SK-N-SH (cell line): ENCODE measurements at regions not wholly inside any gene's neighbourhood (a gene's known extent, or its start where the extent isn't known, plus 50 kb on each side); places are given as distances from the start of the nearest gene placed in this dataset.
"Not testable (repeated sequence)": the region's sequence is repeated elsewhere in the genome, so short reads cannot be mapped to it uniquely, and the experiment has no call there.

Experiments
- CTCF ChIA-PET: fragments of 300-600, 350-600 bp; formaldehyde crosslinking; extraction: SDS; loops from one replicate; lab custom pipeline; 2021; lab: Yijun Ruan, JAX
- POLR2A ChIA-PET: fragments of 350-600 bp; sonication (Branson Sonifier 250); formaldehyde crosslinking; extraction: SDS; loops from one replicate; lab custom pipeline; 2020; ENCODE audit warnings: antibody characterized with exemption, inconsistent platforms; lab: Yijun Ruan, JAX
- DNase-seq: peaks from one replicate; pipeline ENCODE4 v3.0.0; 2012
- H2AFZ ChIP-seq: fragments of 200-600 bp; sonication (generic); 2 replicates; pipeline ENCODE4 v1.8.1; 2016; ENCODE audit warnings: antibody characterized with exemption, mild to moderate bottlenecking, low read depth
- H3F3A ChIP-seq: fragments of 200-600 bp; sonication (generic); replicated peaks from 2 replicates; pipeline ENCODE3; 2016; ENCODE audit warnings: antibody characterized with exemption, mild to moderate bottlenecking; ENCODE audit not compliant: insufficient read depth
- H3K27ac ChIP-seq, 2 experiments: fragments of 200-500 bp in 1 of 2; fragments of 200-600 bp in 1 of 2; sonication (Bioruptor generic) in 1 of 2; sonication (generic), shearing (Covaris generic) in 1 of 2; 2 replicates each; pipeline versions ENCODE4 v1.5.1 to v1.6.1; 2014 to 2016; ENCODE audit warnings: low read depth in 2 of 2, inconsistent platforms in 1 of 2, low read length in 1 of 2, mild to moderate bottlenecking in 1 of 2, mixed read lengths in 1 of 2
- H3K27me3 ChIP-seq: fragments of 200-600 bp; sonication (generic), shearing (Covaris generic); 2 replicates; pipeline ENCODE4 v1.6.1; 2016; ENCODE audit warnings: mixed run types; ENCODE audit not compliant: insufficient read depth
- H3K36me3 ChIP-seq, 2 experiments: fragments of 200-500 bp in 1 of 2; fragments of 200-600 bp in 1 of 2; sonication (Bioruptor generic) in 1 of 2; sonication (generic) in 1 of 2; replicated peaks in 1 of 2; 2 replicates each; pipeline versions ENCODE3 to v1.5.1; 2014 to 2016; ENCODE audit warnings: low read length in 1 of 2, mild to moderate bottlenecking in 1 of 2; ENCODE audit not compliant: insufficient read depth in 2 of 2, control insufficient read depth in 1 of 2
- H3K4me1 ChIP-seq, 2 experiments: fragments of 200-500 bp in 1 of 2; fragments of 200-600 bp in 1 of 2; sonication (Bioruptor generic) in 1 of 2; sonication (generic), shearing (Covaris generic) in 1 of 2; 2 replicates each; pipeline versions ENCODE4 v1.5.1 to v1.6.1; 2014 to 2016; ENCODE audit warnings: low read depth in 1 of 2, low read length in 1 of 2, mixed run types in 1 of 2; ENCODE audit not compliant: insufficient read depth in 2 of 2, control insufficient read depth in 1 of 2
- H3K4me2 ChIP-seq: fragments of 200-600 bp; sonication (generic), shearing (Covaris generic); 2 replicates; pipeline ENCODE4 v1.6.1; 2017; ENCODE audit warnings: mixed run types
- H3K4me3 ChIP-seq, 2 experiments: fragments of 200-500 bp in 1 of 2; fragments of 200-600 bp in 1 of 2; sonication (Bioruptor generic) in 1 of 2; sonication (generic), shearing (Covaris generic) in 1 of 2; 2 replicates each; pipeline versions ENCODE4 v1.5.1 to v1.8.1; 2014 to 2016; ENCODE audit warnings: low read depth in 2 of 2, inconsistent platforms in 1 of 2, low read length in 1 of 2, mild to moderate bottlenecking in 1 of 2, mixed read lengths in 1 of 2, moderate library complexity in 1 of 2
- H3K79me2 ChIP-seq: fragments of 200-600 bp; sonication (generic); 2 replicates; pipeline ENCODE4 v1.8.1; 2017; ENCODE audit warnings: mild to moderate bottlenecking; ENCODE audit not compliant: insufficient read depth
- H3K9ac ChIP-seq: fragments of 200-600 bp; sonication (generic); 2 replicates; pipeline ENCODE4 v1.6.1; 2017; ENCODE audit warnings: mixed run types
- H3K9me2 ChIP-seq: fragments of 200-600 bp; sonication (generic); 2 replicates; pipeline ENCODE4 v1.6.1; 2017; ENCODE audit warnings: mixed run types
- H3K9me3 ChIP-seq: fragments of 200-600 bp; sonication (generic); 2 replicates; pipeline ENCODE4 v1.6.1; 2017; ENCODE audit warnings: mixed run types, mild to moderate bottlenecking, moderate library complexity
- H4K20me1 ChIP-seq: fragments of 200-600 bp; sonication (generic); 2 replicates; pipeline ENCODE4 v1.6.1; 2017; ENCODE audit warnings: mild to moderate bottlenecking, mixed run types; ENCODE audit not compliant: insufficient read depth
- CHD2 ChIP-seq: fragments of 150-350 bp; IDR thresholded peaks from 2 replicates; pipeline ENCODE4 v1.6.1; 2018; ENCODE audit warnings: low read length; ENCODE audit not compliant: partially characterized antibody
- CTCF ChIP-seq: fragments of 200-600 bp; sonication (generic); IDR thresholded peaks from 2 replicates; pipeline ENCODE4 v1.6.1; 2017; ENCODE audit warnings: antibody characterized with exemption, mild to moderate bottlenecking, moderate library complexity
- ELF1 ChIP-seq: IDR thresholded peaks from 2 replicates; pipeline ENCODE4 v1.4.0; 2012
- FOSL2 ChIP-seq: IDR thresholded peaks from 2 replicates; pipeline ENCODE4 v1.4.0; 2012; ENCODE audit warnings: low read depth, mild to moderate bottlenecking, moderate library complexity, borderline replicate concordance
- MEF2A ChIP-seq: IDR thresholded peaks from 2 replicates; pipeline ENCODE4 v1.4.0; 2012; ENCODE audit warnings: low read depth, borderline replicate concordance
- MXI1 ChIP-seq: IDR thresholded peaks from 2 replicates; pipeline ENCODE4 v1.6.1; 2012; ENCODE audit warnings: mild to moderate bottlenecking, low read depth, low read length, improper control_type of control experiment
- NFIC ChIP-seq: IDR thresholded peaks from 2 replicates; pipeline ENCODE4 v1.4.0; 2012; ENCODE audit warnings: borderline replicate concordance
- NRF1 ChIP-seq: IDR thresholded peaks from 2 replicates; pipeline ENCODE4 v1.6.1; 2012; ENCODE audit warnings: low read depth, mild to moderate bottlenecking, low read length
- PBX3 ChIP-seq: IDR thresholded peaks from 2 replicates; pipeline ENCODE4; 2012
- RXRA ChIP-seq: IDR thresholded peaks from 2 replicates; pipeline ENCODE4 v1.4.0; 2012; ENCODE audit warnings: low read depth, mild to moderate bottlenecking, borderline replicate concordance
- TCF12 ChIP-seq: IDR thresholded peaks from 2 replicates; pipeline ENCODE4 v1.4.0; 2012
- WGBS: methylation state at CpG from one replicate; pipeline ENCODE4 v1.1.6; 2017; ENCODE audit warnings: low lambda C conversion rate; 5-methylcytosine and 5-hydroxymethylcytosine counted together
- TF ChIP-seq, protein P1 (sequence below): IDR thresholded peaks from 2 replicates; pipeline ENCODE4 v1.4.0; 2012; ENCODE audit warnings: low read depth, borderline replicate concordance

- TF ChIP-seq CTCF (no peak), NRF1 (no peak), MXI1 (no peak), MEF2A (no peak), TCF12 (no peak), ELF1 (no peak), FOSL2 (no peak)
Measured at GRCh38 chr2:163028807-163029206, 190.2 kb upstream of the KCNH7 start (continued).

GRCh38 chr2:163026136-163026775, 187.7 kb upstream of the KCNH7 start:
- H4K20me1 ChIP-seq, H3K4me2 ChIP-seq, H3K27ac ChIP-seq, POLR2A ChIA-PET, H2AFZ ChIP-seq, H3K79me2 ChIP-seq, H3K27me3 ChIP-seq, H3K9ac ChIP-seq, H3K4me3 ChIP-seq, H3K9me2 ChIP-seq, H3K4me1 ChIP-seq, CTCF ChIA-PET, DNase-seq, H3K9me3 ChIP-seq, H3K36me3 ChIP-seq, H3F3A ChIP-seq: not testable (repeated sequence)
- WGBS: 81% methylated on average over 16 of the region's 43 CpGs

DNA sequence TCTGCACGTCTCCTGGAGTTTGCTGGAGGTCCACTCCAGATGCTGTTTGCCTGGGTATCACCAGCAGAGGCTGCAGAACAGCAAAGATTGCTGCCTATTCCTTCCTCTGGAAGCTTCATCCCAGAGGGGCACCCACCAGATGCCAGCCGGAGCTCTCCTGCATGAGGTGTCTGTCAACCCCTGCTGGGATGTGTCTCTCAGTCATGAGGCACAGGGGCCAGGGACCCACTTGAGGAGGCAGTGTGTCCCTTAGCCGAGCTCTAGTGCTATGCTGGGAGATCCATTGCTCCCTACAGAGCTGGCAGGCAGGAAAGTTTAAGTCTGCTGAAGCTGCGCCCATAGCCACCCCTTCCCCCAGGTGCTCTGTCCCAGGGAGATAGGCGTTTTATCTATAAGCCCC, 178.3 kb upstream of the KCNH7 start:
- POLR2A ChIA-PET, H2AFZ ChIP-seq, H3K79me2 ChIP-seq, H3K4me1 ChIP-seq, H3F3A ChIP-seq, H3K4me2 ChIP-seq, CTCF ChIA-PET, H3K4me3 ChIP-seq, H3K9me2 ChIP-seq, H3K27ac ChIP-seq, H3K9me3 ChIP-seq, H3K9ac ChIP-seq, H4K20me1 ChIP-seq, H3K27me3 ChIP-seq, DNase-seq, H3K36me3 ChIP-seq: not testable (repeated sequence)
- WGBS: 7% methylated on average over 1 of the region's 5 CpGs

DNA sequence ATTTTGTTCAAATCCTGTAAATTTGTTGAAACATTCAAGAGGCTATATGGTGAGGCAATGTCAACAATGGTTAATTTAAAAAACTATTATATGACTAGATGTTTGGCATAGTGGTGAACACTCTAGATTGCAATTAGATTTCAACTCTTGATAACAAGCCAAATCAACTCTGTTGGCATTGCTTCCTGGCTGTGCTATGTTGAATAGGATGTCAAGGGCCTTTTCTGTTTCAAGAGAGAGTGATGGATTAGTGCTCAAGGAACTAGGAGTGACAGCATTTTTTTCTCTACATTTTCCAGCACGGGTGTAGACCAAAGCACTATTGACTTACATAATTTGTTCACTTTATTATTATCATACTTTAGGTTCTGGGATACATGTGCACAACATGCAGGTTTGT, 172.4 kb upstream of the KCNH7 start:
- ChIA-PET POLR2A (no interaction called here), CTCF (no interaction called here)
- Histone ChIP-seq H3K9me2 (peaks cover 2% of the 10 kb centered on the region; the same call in 1 of the 2 replicates), H3K27me3 (no peaks in the 10 kb centered on the region), H3K9ac (no peak overlapping the region), H3K4me3 (no peak overlapping the region), H3K79me2 (no peaks in the 10 kb centered on the region), H4K20me1 (no peaks in the 10 kb centered on the region), H3K9me3 (no peaks in the 10 kb centered on the region), H3F3A (no peaks in the 10 kb centered on the region), H3K36me3 (no peaks in the 10 kb centered on the region), H2AFZ (no peak overlapping the region), H3K4me2 (no peak overlapping the region), H3K27ac (no peak overlapping the region), H3K4me1 (no peaks in the 10 kb centered on the region)
- 3% methylated on average over 1 of the region's 1 CpG for WGBS
- no peak for DNase-seq
- TF ChIP-seq, protein P1, sequence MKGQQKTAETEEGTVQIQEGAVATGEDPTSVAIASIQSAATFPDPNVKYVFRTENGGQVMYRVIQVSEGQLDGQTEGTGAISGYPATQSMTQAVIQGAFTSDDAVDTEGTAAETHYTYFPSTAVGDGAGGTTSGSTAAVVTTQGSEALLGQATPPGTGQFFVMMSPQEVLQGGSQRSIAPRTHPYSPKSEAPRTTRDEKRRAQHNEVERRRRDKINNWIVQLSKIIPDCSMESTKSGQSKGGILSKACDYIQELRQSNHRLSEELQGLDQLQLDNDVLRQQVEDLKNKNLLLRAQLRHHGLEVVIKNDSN: no peak
- TF ChIP-seq CHD2: no peak
- TF ChIP-seq NFIC: no peak
- no peak for TF ChIP-seq PBX3
- no peak for TF ChIP-seq NRF1
- TF ChIP-seq RXRA: no peak
- TF ChIP-seq CTCF: no peak
